ENCODE measurements at regions not wholly inside any gene's neighbourhood (a gene's known extent, or its start where the extent isn't known, plus 50 kb on each side); places are given as distances from the start of the nearest gene placed in this dataset.

DNA sequence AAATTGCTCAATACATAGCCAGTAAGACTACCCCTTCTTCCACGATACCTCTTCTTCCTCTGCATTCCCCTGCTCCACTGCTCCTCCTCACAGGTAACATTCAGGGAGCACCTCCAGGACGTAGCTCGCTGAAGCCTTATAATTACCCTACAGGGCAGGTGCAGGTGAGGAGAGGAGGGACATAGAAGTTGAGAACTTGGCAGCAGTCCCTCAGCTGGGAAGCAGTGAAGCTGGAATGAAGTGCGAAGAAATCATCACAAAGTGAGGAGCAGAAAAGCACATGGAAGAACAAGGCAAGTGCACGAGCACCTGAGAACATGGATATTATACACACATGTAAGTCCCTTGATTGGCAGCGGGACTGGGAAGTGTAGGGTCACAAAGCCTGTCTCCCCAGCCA lies 118.2 kb downstream of the HSD17B3 start:
- TF ChIP-seq CTCF (IDR thresholded peaks at IDR 0.05 in 8 of 11, conservative IDR thresholded peaks at IDR 0.05 in 3 of 11) (no peak), POLR2A (IDR thresholded peaks at IDR 0.05) (no peak)

Measured in spleen (tissue), 7 donors.